HG03025 (cell line): ENCODE measurements at regions not wholly inside any gene's neighbourhood (a gene's known extent, or its start where the extent isn't known, plus 50 kb on each side); places are given as distances from the start of the nearest gene placed in this dataset.

Source experiments
- ATAC-seq: cut with Tn5 transposase; IDR thresholded peaks from one replicate; pipeline ENCODE4 v1.9.1; 2021; ENCODE audit warnings: mild to moderate bottlenecking, moderate library complexity; ENCODE audit not compliant: unreplicated experiment, low FRiP score

DNA sequence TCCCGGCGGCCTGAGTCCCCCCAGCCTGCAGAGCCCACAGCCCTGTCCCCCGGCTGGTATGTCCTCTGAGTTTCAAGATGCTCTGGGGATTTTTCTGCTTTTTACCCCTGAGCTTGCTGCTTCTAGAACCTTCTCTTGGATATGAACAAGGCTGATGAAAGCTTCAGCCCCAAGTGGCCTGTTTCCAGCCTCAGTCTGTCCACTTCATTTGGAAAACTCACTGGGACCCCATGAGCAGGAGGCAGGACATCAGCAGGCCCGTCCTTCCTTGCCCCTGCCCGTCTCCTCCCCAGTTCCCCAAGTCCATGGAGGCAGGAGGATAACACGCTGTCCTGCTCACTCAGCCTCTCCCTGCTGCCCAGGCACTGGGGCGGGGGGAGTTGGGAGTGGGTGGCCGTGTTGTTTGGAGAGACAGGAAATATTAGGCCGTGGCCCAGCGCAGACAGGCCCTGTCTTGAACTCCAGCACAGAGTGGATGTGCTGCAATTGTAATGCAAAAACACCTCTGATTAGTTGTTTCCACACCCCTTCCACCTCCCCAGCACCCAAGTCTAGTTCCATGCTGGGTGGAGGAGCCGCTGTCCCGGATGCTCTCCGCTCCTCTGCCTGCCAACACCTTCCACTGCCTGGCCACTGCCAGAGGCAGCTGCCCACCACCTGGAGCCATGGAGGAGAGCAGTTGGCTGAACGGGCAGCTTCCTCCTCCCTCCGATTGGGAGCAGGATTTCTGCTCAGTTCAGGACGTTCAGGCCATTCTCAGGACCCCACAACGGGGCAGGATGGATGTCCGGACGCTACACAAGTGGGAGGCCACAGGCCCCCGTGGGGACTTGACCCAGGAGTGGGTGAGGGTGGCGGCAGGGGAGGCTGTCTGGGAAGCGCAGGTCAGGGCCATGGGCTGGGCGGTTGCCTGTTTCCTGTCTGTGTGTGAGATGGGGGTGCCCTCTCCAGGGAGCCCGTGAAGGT lies 216.9 kb upstream of the GSE1 start:
- ATAC-seq: no peak

DNA sequence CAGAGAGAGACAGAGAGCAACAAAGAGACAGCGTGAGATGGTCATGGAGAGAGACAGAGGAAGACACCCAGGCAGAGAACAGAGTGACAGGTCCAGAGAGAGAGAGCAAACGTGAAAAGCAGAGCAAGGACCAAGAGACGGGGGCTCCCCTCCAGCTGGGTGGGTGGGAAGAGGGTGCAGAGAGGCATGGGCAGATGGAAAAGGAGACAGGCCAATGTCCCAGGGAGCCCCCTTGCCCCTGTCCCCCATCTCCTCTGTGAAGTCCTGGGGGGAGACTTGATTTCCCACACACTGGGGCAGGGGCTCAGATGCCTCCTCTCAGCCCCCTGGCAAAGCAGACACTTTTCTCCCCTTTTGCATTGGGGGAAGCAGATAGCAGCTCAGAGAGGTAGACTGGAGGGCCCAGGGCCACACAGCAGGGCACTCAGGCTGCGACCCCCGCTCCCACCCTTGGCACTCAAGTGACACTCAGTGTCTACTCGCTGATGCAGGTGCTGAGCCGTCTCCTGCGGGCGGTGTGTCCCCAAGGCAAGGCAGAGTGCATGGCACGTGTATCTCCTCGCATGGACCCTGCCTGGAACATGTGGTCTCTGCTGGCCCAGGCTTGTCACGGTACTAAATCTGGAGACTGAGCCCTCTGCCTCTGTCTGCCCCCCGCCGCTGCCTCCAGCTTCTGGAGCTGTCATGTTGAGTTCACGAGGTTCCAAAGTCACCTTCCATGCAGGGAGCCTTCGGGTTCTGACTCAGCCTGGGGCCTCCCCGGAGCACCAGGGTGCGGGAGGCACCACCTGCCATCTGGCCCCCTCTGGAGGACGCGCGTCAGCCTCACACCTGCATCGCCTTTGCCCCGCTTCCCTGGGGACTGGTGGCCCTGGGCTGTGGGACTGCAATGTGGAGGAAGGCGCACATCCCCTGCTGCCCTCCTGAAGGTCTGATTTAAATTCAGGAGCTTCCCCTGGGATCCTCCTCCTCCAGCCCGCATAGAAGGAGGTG lies 215.9 kb upstream of the GSE1 start:
- ATAC-seq: no peak

DNA sequence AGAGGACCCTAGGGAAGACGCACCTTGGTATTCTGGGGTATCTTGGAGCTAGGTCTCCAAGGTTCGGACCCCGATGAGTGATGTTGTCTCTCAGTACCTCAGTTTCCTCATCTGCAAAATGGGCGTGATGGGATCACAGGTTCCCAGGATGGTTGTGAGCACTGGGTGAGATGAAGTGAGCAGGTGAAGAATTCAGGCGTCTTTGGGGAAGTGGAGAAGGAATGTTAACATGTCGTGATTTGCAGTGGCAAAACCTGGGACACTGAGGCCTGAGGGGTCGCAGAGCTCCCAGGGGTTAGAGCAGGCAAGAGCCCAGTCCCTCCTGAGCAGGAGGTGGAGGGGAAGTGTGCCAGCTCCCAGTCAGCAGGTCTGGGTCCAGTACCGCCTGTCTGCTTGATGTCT lies 215.1 kb upstream of the GSE1 start:
- no peak for ATAC-seq

DNA sequence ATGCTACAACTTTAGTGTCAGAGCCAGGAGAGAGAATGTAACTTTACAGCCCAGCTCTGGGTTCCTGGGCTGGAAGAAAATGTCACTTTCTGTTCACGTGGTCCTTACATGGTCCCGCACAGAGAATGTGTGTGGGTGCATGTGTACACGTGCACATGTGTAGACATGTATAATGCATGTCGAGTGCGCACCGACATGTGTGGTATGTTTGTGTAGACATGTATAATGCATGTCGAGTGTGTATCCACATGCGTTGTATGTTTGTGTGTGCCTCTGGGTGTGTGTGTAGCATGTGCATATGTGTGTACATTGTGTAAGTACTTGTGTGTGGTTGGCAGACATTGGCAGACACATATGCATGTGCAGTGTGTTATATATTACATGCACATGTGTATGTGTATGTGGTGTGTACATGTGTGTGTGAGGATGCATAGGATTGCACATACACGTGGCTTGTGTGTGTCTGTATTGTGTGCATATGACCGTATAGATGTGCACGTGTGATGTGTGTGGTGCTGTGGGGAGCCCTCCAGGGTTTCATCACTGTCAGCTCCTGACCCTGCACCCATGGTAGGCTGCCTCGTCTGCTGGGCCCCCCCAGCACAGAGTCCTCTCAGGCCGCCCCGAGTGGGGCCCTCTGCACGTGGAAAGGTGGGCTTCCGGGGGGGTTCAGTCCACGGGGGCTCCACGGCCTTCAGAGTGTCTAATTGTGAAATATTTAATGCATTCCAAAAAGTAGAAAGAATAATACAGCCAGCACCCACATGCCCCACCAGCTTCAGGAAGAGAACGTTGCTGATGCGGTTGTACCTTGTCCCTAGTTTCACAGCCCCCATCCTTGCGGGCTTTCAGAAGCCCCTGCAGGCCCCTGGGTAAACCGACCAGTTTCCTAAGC lies 214.2 kb upstream of the GSE1 start:
- no peak for ATAC-seq

DNA sequence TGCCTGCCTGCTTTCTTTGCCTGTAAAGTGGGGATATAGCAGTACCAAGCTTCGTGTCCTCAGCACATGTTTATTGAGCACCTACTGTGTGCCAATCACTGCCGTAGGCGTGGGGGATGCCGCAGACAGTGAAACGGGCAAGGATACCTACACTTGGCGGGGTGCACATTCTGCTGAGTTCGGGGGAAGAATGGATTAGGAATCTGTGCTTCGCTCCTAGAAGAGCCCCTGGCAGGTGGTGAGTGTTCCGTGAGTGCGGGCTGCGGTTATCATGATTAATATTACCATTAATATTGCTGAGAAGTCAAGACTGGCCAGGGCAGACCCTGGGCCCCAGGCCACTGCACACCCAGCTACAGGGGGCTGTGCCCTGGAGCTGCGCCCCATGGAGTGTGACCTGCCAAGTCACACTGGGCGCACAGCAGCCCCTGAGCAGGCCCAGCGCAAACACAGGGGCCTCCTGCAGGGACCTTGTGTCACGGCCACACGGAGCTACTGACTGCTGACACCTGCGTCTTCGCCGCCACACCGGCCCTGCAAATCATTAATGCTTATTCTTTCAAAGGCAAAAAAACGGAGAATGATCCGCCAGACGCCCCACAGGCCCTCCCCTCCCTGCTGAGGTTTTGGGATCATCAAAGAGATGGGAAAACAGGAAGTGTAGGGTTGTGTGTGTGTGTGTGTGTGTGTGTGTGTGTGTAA lies 213.4 kb upstream of the GSE1 start:
- ATAC-seq: no peak

DNA sequence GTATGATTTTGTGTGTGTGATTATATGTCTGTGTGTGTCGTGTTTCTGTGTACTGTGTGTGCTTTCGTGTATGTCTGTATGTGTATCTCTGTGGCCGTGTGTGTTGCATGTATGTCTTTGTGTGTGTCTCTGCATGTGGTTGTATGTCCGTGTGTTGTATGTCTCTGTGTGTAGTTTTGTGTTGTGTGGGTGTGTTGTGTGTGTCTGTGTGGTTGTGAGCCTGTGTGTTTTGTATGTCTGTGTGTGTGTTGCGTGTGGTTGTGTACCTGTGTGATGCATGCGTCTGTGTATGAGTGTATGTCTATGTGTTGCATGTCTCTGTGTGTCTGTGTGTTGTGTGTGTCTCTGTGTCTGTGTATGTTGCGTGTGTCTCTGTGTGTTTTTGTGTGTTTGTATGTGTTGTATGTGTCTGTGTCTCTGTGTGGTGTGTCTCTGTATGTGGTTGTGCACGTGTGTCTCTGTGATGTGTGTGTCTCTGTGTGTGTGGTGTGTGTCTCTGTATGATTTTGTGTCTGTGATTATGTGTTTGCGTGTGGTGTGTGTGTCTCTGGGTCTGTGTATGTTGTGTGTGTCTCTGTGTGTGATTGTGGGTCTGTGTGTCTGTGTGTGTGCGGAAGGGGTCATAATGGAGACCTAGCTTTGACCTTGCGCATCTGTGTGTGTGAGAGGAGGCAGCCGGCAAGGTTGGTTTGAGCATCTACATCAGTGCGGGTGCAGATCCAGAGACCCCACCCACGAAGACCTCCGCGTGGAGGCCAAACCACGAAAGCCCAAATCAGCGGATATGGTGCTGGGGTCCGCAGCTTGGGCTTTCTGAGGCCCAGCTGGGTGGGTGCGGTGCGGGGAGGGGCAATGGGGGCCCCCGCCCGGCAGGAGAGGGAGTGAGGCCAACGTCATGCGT lies 212.6 kb upstream of the GSE1 start:
- no peak for ATAC-seq

DNA sequence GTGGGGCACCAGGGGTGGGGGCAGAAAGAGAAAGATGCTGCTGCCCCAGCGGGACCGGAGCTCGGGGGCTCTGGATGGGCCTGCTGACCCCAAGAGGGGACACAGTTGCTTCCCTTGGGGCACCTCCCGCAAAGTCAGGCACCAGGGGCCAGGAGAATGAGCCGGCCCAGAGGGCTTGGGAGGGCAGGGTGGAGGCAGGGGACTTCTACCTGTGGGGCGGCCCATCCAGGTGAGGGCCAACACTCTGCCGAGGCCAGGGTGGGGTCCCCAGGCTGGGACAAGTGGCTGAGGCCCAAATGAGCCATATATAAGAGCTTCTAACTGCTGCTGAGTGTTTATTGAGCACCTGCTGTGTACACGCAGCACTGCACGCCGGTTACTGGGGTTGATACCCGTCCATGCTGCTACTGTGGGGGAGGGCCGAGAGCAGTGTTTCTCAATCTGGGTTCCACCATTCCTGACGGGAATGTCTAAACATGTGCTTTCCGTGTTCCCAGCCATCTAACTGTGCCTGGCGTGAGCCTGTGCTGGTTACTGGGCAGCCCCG lies 211.7 kb upstream of the GSE1 start:
- no peak for ATAC-seq

DNA sequence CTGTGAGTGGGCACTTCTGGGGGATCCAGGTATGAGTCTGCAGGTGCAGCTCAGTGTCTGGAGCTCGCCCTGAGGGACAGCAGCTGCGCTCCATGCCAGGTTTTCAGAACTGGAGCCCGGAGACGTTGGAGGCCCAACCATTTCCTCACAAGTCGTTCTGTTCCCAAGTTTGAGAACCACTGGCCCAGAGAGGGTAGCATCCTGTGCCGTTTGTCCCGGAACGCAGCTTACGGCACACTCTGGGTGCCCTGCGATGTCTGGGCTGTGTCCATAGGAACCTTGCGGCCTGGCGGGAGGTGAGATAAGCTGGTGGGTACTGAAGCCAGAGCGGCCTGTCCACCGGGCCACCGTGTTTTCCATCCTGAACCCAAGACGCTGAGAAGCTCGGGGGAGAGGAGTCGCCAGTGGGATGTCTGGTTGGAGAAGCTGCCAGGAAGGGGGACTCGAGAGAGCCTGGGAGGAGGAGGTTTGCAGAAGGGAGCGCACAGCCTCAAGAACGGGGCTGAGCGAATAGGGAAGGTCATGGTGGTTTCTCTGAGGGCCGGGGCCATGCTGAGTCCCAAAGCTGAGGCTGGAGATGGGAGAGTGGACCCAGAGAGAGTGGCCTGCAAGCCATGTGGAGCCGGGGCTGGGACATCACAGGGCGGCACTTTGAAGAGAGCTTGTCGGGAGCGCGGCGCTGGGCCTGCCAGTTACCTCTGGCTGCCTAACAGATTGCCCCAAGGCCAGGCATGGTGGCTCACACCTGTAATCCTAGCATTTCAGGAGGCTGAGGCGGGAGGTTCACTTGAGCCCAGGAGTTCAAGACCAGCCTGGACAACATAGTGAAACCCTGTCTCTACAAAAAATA lies 211.0 kb upstream of the GSE1 start:
- ATAC-seq: no peak

DNA sequence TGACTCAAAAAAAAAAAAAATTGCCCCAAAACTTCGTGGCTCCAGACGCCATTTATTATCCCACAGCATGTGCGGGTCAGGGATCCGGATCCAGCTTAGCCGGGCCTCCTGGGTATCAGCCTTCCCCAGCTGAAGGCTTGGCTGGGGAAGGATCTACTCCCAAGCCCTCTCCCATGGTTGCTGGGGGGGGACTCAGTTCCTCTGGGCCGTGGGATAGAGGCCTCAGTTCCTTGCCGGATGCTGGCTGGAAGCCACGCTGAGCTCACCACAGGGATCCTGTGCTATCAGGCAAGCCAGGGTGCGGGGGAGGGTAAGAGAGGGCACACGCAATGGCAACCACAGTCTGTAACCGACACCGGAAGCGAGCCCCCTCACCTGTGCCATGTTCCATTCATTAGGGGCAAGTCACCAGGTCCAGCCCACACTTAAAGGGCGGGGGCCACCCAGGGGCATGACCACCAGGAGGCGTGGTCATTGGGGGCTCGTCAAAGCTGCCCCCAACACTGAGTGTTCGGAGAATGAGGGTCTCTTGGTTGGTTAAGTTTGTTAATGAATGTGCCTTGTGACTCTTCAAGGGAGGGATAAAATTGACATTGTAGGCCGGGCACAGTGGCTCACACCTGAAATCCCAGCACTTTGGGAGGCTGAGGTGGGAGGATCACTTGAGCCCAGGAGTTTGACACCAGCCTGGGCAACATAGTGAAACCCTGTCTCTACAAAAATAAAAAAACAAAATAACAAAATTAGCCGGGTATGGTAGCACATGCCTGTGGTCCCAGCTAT lies 210.0 kb upstream of the GSE1 start:
- ATAC-seq: no peak

DNA sequence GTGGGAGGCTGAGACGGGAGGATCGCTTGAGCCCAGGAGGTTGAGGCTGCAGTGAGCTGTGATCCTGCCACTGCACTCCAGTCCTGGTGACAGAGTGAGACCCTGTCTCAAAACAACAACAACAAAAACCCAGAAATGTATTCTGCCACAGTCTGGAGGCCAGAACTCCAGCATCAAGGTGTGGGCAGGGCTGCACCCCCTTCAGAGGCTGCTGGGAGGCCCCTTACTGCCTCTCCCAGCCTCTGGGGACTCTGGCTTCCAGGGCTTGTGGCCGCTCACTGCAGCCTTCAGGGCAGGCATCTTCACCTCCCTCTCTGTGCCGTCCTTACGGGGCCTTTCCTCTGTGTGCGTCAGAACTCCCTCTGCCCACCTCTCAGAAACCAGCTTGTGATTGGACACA lies 209.4 kb upstream of the GSE1 start:
- no peak for ATAC-seq

DNA sequence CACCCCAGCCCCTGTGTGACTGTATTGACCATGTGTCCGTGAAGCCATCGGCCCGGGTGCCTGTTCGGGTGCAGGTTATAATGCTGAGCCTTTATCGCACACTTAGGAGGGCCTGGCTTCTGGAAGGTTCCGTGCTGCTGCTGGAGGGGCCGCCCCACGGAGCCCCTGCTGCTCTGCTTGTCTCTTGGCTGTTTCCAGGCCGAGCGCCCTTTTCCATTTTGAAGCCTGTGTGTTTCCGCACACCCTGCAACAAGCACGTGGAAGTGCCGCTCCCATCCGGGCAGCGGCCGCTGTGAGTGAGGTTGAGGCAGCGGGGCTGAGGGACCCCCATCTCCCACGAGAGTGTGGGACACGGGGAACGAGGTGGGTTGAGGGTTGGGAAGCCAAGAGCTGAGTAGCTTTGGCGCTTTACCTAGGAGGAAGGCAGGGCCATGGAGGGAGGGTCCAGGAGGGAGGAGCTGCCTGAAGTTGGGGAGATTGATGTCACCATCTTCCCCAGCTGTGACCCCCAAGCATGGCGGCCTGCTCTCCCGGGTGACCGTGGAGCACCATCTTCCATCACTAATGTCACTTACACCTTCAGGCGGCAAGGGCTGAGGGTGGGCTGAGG lies 200.1 kb upstream of the GSE1 start:
- ATAC-seq: no peak

DNA sequence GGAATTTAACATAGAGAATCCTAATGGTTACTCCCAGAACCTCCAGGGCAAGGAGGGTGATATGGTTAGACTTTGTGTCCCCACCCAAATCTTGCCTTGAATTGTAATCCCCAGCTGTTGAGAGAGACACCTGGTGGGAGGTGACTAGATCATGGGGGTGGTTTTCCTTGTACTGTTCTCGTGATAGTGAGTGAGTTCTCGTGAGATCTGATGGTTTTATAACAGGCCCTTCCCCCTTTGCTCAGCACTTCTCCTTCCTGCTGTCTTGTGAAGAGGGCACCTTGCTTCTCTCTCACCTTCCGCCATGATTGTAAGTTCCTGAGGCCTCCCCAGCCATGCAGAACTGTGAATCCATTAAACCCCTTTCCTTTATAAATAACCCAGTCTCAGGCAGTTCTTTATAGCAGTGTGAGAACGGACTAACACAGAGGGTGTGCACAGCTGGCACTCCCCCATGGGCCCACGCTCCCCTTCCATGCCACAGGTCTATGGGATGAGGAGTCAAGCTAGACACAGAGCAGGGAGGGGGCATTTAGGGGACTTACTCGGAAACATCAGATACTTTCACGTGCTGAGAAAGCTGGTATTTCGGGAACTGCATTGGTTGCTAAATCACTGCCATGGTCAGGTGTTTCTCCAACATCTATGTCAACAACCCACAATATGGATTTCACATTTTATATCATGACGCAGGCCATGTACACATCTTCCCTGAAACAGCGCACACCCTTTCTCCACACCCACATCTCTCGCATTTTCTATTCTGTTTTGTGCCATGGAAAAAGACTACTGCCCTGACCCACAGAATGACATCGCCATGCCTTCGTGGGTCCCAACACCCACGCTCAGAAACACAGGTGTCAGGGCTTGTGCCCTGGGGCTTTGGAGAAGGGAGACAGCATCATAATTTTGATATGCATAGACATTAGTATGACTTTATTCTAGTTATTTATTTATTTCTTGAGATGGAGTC lies 199.1 kb upstream of the GSE1 start:
- ATAC-seq: no peak

DNA sequence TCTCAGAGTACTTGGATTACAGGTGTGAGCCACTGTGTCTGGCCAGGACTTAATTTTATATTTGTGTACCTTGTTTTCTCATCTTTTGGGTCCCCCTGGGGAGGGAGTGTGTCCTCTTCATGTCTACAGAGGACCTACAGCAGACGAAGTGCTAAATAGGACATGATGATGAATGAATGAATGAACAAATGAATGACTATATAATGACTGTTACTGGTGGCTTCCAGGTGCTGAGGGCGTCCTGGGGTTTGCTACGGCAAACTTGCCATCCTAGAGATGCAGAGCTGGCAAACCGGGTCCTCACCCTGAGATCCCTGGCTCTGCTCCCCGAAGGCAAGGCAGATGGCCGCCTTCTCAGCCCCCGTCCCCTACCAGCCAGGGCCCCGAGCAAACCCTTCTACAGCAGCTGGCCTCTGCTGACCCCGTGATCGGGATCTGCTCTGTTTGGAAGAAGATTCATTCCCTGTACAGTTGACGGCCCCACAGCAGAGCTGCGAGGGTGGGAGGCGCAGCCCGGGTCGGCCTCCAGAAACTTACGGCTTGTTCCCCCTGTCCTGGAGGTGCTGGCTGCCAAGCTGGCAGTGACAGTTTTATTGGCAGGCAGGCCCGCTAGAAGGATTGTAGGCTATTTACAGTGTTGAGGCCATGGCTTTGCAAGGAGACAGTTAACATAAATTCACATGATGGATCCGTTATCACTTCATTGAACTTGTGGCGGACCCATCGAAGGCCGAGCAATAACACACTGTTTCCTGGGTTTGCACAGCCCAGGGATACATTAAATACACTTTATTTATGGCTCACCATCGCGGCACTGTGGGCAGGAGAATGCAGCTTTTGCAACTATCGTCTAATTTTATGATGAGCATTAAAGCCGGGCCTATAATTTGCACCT lies 197.7 kb upstream of the GSE1 start:
- no peak for ATAC-seq
